Gastroesophageal sphincter (tissue), 4 donors: ENCODE measurements at regions not wholly inside any gene's neighbourhood (a gene's known extent, or its start where the extent isn't known, plus 50 kb on each side); places are given as distances from the start of the nearest gene placed in this dataset.

Experiments
- ATAC-seq: fragments of 150-250 bp; one replicate; pipeline ENCODE4 v1.9.1; 2016; ENCODE audit warnings: mild to moderate bottlenecking, moderate library complexity
- H3K27ac ChIP-seq, 4 donors: fragments of 200-600 bp; sonication (generic) in 3 of 4; 1 replicate in 3 of 4; 2 replicates in 1 of 4; pipeline ENCODE4 v1.5.1; 2016 to 2019
- H3K27me3 ChIP-seq: fragments of 200-600 bp; sonication (generic); one replicate; pipeline ENCODE4 v1.5.1; 2019
- H3K36me3 ChIP-seq, 2 donors: fragments of 200-600 bp; sonication (generic); one replicate each; pipeline ENCODE4 v1.5.1; 2019; ENCODE audit warnings: control low read depth in 1 of 2
- H3K4me1 ChIP-seq, 3 donors: fragments of 200-600 bp; sonication (generic); 1 replicate in 2 of 3; 2 replicates in 1 of 3; pipeline ENCODE4 v1.5.1; 2016 to 2019; ENCODE audit warnings: control low read depth in 2 of 3
- H3K4me3 ChIP-seq, 2 donors: fragments of 200-600 bp; sonication (generic); one replicate each; pipeline ENCODE4 v1.5.1; 2019; ENCODE audit warnings: mild to moderate bottlenecking in 1 of 2, moderate library complexity in 1 of 2
- H3K9me3 ChIP-seq, 3 donors: fragments of 200-600 bp; sonication (generic); one replicate each; pipeline ENCODE4 v1.5.1; 2017 to 2019; ENCODE audit warnings: control low read depth in 2 of 3
- EP300 ChIP-seq: sonication (generic); formaldehyde crosslinking; IDR thresholded peaks from one replicate; pipeline ENCODE4 v1.6.1; 2017; ENCODE audit warnings: antibody characterized with exemption, mild to moderate bottlenecking
- POLR2A ChIP-seq, 2 donors: fragments of 450-650 bp; IDR thresholded peaks; one replicate each; pipeline ENCODE4 v1.6.1; 2017; ENCODE audit warnings: antibody characterized with exemption in 2 of 2, mild to moderate bottlenecking in 2 of 2, moderate library complexity in 1 of 2
- POLR2AphosphoS5 ChIP-seq: sonication (generic); formaldehyde crosslinking; IDR thresholded peaks from one replicate; pipeline ENCODE4 v1.6.1; 2017; ENCODE audit warnings: antibody characterized with exemption
- WGBS, 2 donors: methylation state at CpG; one replicate each; pipeline ENCODE4 v1.1.5; 2018; ENCODE audit warnings: low coverage in 1 of 2; 5-methylcytosine and 5-hydroxymethylcytosine counted together
- TF ChIP-seq, protein P1 (sequence below), 4 experiments: fragments of 200-600 bp in 2 of 4; fragments of 450-650 bp in 2 of 4; sonication (generic) in 1 of 4; IDR thresholded peaks; one replicate each; pipeline ENCODE4 v1.5.1; 2017 to 2019; ENCODE audit warnings: antibody characterized with exemption in 4 of 4, mild to moderate bottlenecking in 2 of 4, moderate library complexity in 2 of 4

DNA sequence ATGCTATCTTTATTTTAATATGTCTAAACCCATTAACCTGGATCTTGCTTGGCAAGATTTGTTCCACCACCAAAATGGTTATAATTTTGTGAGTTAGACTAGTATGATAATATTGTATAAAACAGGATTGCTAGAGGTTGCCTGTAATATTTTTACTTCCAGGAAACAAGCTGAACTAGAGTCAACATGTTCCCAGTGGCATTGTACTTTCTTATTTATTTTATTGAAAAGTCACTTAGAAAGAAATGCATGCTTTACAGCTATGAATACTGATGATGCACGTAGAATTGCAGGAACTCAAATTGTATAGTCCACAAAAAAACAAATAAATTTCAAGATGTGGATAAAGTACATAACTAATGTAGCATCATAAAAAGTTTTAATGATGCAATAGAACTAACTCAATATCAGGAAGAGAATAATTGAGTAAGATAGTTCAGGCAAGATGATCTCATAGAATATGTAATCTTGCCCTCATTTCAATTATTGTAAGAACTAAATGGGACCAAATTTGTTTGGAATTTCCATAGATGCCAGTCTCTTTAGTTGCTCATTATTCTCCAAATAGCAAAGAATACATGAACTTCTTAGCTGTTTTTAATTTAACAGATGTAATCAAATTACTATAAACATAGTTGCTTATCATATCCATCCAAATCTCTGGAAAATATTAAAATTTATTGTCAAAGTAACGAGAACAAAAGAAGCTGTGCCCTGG, 451.8 kb downstream of the COL12A1 start:
- Histone ChIP-seq H3K27ac (no peak overlapping the region), H3K4me1 (peaks cover 0 to 29% (median 4%) of the 10 kb centered on the region in 3 donors), H3K27me3 (no peaks in the 10 kb centered on the region), H3K36me3 (no peaks in the 10 kb centered on the region), H3K9me3 (no peaks in the 10 kb centered on the region), H3K4me3 (no peak overlapping the region)
- no peak for ATAC-seq
- 71 to 82% methylated on average over 2 of the region's 2 CpGs for WGBS, 2 donors
- TF ChIP-seq POLR2AphosphoS5 (no peak), EP300 (no peak), POLR2A (IDR thresholded peaks at IDR 0.05) (no peak)
- TF ChIP-seq, protein P1, sequence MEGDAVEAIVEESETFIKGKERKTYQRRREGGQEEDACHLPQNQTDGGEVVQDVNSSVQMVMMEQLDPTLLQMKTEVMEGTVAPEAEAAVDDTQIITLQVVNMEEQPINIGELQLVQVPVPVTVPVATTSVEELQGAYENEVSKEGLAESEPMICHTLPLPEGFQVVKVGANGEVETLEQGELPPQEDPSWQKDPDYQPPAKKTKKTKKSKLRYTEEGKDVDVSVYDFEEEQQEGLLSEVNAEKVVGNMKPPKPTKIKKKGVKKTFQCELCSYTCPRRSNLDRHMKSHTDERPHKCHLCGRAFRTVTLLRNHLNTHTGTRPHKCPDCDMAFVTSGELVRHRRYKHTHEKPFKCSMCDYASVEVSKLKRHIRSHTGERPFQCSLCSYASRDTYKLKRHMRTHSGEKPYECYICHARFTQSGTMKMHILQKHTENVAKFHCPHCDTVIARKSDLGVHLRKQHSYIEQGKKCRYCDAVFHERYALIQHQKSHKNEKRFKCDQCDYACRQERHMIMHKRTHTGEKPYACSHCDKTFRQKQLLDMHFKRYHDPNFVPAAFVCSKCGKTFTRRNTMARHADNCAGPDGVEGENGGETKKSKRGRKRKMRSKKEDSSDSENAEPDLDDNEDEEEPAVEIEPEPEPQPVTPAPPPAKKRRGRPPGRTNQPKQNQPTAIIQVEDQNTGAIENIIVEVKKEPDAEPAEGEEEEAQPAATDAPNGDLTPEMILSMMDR (IDR thresholded peaks at IDR 0.05): no peak

DNA sequence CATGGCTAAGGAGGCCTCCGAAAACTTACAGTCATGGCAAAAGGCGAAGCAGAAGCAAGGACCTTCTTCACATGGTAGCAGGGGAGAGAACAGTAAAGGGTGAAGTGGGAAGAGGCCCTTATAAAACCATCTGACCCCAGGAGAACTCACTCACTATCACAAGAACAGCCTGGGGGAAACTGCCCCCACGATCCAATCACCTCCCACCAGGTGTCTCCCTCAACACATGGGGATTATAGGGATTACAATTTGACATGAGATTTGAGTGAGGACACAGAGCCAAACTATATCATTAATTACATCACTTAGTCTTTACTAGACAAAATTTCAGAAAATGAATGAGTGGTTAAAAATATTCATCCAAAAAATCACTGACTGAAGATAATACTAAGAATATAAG, 453.6 kb downstream of the COL12A1 start:
- 87 to 100% methylated on average over 2 to 3 of the region's 3 CpGs for WGBS, 2 donors
- no peak for ATAC-seq
- no peaks in the 10 kb centered on the region for H3K36me3 ChIP-seq

DNA sequence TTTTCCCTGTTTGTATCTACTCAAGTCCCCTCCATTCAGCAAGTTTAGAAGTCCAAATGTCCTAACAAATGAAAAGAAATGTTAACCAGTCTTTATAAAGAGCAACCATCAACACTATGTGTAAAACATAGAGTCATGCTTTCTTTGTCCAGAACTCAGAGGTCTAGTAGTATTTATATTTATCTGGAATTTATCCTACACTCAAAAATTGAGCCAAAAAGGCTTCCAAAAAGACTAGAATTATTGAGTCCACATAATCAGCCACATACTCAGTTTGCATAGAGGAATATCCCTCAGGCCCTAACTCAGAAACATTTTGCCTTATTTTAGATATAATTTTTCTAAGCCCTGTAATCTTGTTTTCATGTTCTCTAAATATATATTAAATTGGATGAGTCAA, 455.0 kb downstream of the COL12A1 start:
- no peak for ATAC-seq
- H3K9me3 ChIP-seq: no peaks in the 10 kb centered on the region
- no peak overlapping the region for H3K4me3 ChIP-seq
- no peaks in the 10 kb centered on the region for H3K27me3 ChIP-seq
- no peaks in the 10 kb centered on the region for H3K36me3 ChIP-seq
- no peak for TF ChIP-seq EP300
- no peak for TF ChIP-seq POLR2AphosphoS5
- TF ChIP-seq, protein P1 (IDR thresholded peaks at IDR 0.05): no peak
- no peak for TF ChIP-seq POLR2A (IDR thresholded peaks at IDR 0.05)
- no peak overlapping the region for H3K27ac ChIP-seq
- peaks cover 0 to 6% (median 1%) of the 10 kb centered on the region in 3 donors for H3K4me1 ChIP-seq

More for the DNA sequence above, 453.6 kb downstream of the COL12A1 start:
- Histone ChIP-seq H3K27me3 (no peaks in the 10 kb centered on the region), H3K4me1 (peaks cover 0 to 20% (median 4%) of the 10 kb centered on the region in 3 donors), H3K4me3 (no peak overlapping the region), H3K27ac (no peak overlapping the region), H3K9me3 (no peaks in the 10 kb centered on the region)
- TF ChIP-seq, protein P1 (IDR thresholded peaks at IDR 0.05): peak in 1 of 4 experiments; percentile 19
- TF ChIP-seq POLR2A (IDR thresholded peaks at IDR 0.05): no peak

DNA sequence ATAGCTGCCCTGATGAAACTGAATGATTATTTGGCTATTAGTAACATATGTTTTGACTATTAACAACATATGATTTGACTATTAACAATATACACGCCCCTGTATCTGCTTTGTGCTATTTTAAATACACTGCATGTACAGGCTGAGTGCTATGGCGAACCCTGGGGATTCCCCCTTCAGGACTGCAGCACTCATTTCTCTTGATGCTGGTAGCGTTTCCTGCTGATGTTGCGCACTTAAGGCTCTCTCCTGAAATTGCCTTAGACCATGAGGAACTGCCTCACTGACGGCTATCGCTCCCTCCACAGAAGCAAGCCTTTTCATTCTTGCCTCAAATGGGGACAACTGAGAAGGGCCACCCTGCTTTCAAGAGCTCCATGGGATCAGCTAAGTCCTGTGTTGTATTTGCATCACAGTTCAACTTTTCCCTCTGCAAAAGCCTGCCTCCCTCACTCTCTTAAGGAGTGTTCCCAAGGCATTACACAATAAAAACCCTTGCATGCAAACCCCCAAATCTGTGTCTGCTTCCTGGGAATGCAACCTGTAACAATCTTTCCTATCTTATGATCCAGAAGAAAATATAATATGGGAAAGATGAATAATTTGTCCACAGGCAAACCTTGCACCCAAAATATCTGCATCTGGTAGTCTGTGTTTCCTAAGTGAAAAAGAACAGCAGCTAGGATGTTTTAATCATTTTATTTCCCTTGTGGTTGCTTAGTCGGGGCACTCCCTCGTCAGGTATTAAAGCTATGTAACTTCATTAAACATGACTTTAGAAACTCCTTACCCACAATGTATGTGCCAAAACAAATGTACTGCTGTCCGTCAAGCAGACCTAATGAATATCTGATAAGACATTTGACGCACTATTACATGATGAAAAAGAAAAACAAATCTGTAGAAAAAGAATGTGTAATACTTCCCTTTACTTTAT, 456.4 kb downstream of the COL12A1 start:
- Histone ChIP-seq H3K9me3 (no peaks in the 10 kb centered on the region), H3K36me3 (no peaks in the 10 kb centered on the region), H3K27me3 (no peaks in the 10 kb centered on the region), H3K4me3 (no peak overlapping the region), H3K27ac (no peak overlapping the region), H3K4me1 (no peaks in the 10 kb centered on the region)
- TF ChIP-seq POLR2AphosphoS5: no peak
- TF ChIP-seq EP300: no peak
- TF ChIP-seq POLR2A (IDR thresholded peaks at IDR 0.05): no peak
- TF ChIP-seq, protein P1 (IDR thresholded peaks at IDR 0.05): no peak
- ATAC-seq: no peak
- 73 to 77% methylated on average over 4 to 10 of the region's 10 CpGs for WGBS, 2 donors

DNA sequence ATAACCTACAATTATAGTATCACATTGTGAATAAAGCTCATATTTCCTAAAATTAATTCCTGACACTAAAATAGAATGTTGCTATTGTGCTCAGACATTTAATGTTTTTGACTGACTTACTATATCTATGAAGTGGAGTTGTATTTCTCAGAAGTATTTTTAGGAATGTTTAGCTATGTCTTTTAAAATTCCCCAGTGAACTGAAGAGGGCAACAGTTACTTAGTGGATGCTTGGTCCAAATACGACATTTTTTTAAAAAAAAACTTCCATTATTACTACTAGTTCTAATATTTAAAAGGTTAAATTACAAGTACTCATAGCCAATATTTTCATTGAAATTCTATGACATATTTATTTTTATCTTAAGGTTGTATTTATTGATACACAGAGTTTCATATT, 460.2 kb downstream of the COL12A1 start:
- Histone ChIP-seq H3K27ac (no peak overlapping the region), H3K4me3 (no peak overlapping the region), H3K4me1 (no peaks in the 10 kb centered on the region), H3K36me3 (no peaks in the 10 kb centered on the region), H3K9me3 (no peaks in the 10 kb centered on the region), H3K27me3 (no peaks in the 10 kb centered on the region)
- ATAC-seq: no peak
- no peak for TF ChIP-seq POLR2A (IDR thresholded peaks at IDR 0.05)
- TF ChIP-seq, protein P1 (IDR thresholded peaks at IDR 0.05): no peak
- 53% methylated on average over 1 of the region's 1 CpG for WGBS, 2 donors
